ENCODE measurements at regions not wholly inside any gene's neighbourhood (a gene's known extent, or its start where the extent isn't known, plus 50 kb on each side); places are given as distances from the start of the nearest gene placed in this dataset.

- no peaks in the 10 kb centered on the region for H3K9me3 Mint-ChIP-seq
- intact Hi-C loops (cut with micrococcal nuclease): no loop called here
- ChIA-PET CTCF (no interaction called here), POLR2A (no interaction called here)
- no peak for DNase-seq
- H3K27me3 Mint-ChIP-seq: no peaks in the 10 kb centered on the region
- H3K4me3 Mint-ChIP-seq: no peak overlapping the region
- no peaks in the 10 kb centered on the region for H3K36me3 Mint-ChIP-seq (ENCODE audit: low read depth)
- H3K4me1 Mint-ChIP-seq (ENCODE audit: low read depth): no peaks in the 10 kb centered on the region
- TF ChIP-seq CTCF (IDR thresholded peaks at IDR 0.05): no peak
- ATAC-seq: no peak
- H3K27ac Mint-ChIP-seq: no peak overlapping the region
Observed at GRCh38 chr2:83949361-83949760, 509.7 kb downstream of the SUCLG1 start.

- H3K36me3 Mint-ChIP-seq (ENCODE audit: low read depth): no peaks in the 10 kb centered on the region
- intact Hi-C loops (cut with micrococcal nuclease): no loop called here
- POLR2A ChIA-PET: no interaction called here
- no peaks in the 10 kb centered on the region for H3K4me1 Mint-ChIP-seq (ENCODE audit: low read depth)
- H3K27ac Mint-ChIP-seq: no peak overlapping the region
- no peaks in the 10 kb centered on the region for H3K27me3 Mint-ChIP-seq
- no peaks in the 10 kb centered on the region for H3K9me3 Mint-ChIP-seq
- no peak for TF ChIP-seq CTCF (IDR thresholded peaks at IDR 0.05)
- no peak overlapping the region for H3K4me3 Mint-ChIP-seq
- ATAC-seq: no peak
- CTCF ChIA-PET: no interaction called here
- DNase-seq: no peak
Observed at GRCh38 chr2:83944191-83944590, 514.9 kb downstream of the SUCLG1 start.

- DNase-seq (no peak), ATAC-seq (no peak)
- H3K27ac Mint-ChIP-seq: no peak overlapping the region
- no peaks in the 10 kb centered on the region for H3K36me3 Mint-ChIP-seq (ENCODE audit: low read depth)
- TF ChIP-seq CTCF (IDR thresholded peaks at IDR 0.05): no peak
- intact Hi-C loops (cut with micrococcal nuclease): no loop called here
- no peak overlapping the region for H3K4me3 Mint-ChIP-seq
- no peaks in the 10 kb centered on the region for H3K4me1 Mint-ChIP-seq (ENCODE audit: low read depth)
- no peaks in the 10 kb centered on the region for H3K27me3 Mint-ChIP-seq
- no peaks in the 10 kb centered on the region for H3K9me3 Mint-ChIP-seq
- ChIA-PET POLR2A (no interaction called here), CTCF (no interaction called here)
Observed at GRCh38 chr2:83943265-83943664, 515.8 kb downstream of the SUCLG1 start.

- no peaks in the 10 kb centered on the region for H3K36me3 Mint-ChIP-seq (ENCODE audit: low read depth)
- intact Hi-C loops (cut with micrococcal nuclease): no loop called here
- no peak overlapping the region for H3K4me3 Mint-ChIP-seq
- DNase-seq: no peak
- ChIA-PET POLR2A (no interaction called here), CTCF (no interaction called here)
- H3K27ac Mint-ChIP-seq: no peak overlapping the region
- no peaks in the 10 kb centered on the region for H3K4me1 Mint-ChIP-seq (ENCODE audit: low read depth)
- no peaks in the 10 kb centered on the region for H3K9me3 Mint-ChIP-seq
- no peak for TF ChIP-seq CTCF (IDR thresholded peaks at IDR 0.05)
- ATAC-seq: no peak
- H3K27me3 Mint-ChIP-seq: no peaks in the 10 kb centered on the region
Observed at GRCh38 chr2:83941886-83942285, 517.2 kb downstream of the SUCLG1 start.

GRCh38 chr2:83933749-83934148 lies 525.3 kb downstream of the SUCLG1 start:
- POLR2A ChIA-PET: interaction anchor here (1.1 kb wide), 1 partner anchor 20 kb away, joined by 3 read pairs; no protein-coding TSS in a partner anchor

More at GRCh38 chr2:83933749-83934148, 525.3 kb downstream of the SUCLG1 start:
- Mint-ChIP-seq H3K27me3 (no peaks in the 10 kb centered on the region), H3K36me3 (ENCODE audit: low read depth) (no peaks in the 10 kb centered on the region), H3K4me3 (no peak overlapping the region), H3K27ac (no peak overlapping the region), H3K9me3 (no peaks in the 10 kb centered on the region), H3K4me1 (ENCODE audit: low read depth) (no peaks in the 10 kb centered on the region)
- intact Hi-C loops (cut with micrococcal nuclease): no loop called here
- DNase-seq: no peak
- ATAC-seq: no peak
- CTCF ChIA-PET: no interaction called here
- no peak for TF ChIP-seq CTCF (IDR thresholded peaks at IDR 0.05)

All from activated CD8-positive, alpha-beta T cell treated with anti-CD3 and anti-CD28 coated beads for 36 hours (primary cell).